ENCODE measurements at regions not wholly inside any gene's neighbourhood (a gene's known extent, or its start where the extent isn't known, plus 50 kb on each side); places are given as distances from the start of the nearest gene placed in this dataset.

GRCh38 chr7:17029150-17029549 lies 147.4 kb upstream of the AGR3 start:
- Histone ChIP-seq H3K27ac (peak overlapping the region; percentile 0), H3K4me1 (peaks cover 26% of the 10 kb centered on the region), H3K9me3 (no peaks in the 10 kb centered on the region), H3K4me3 (no peak overlapping the region), H3K27me3 (ENCODE audit: low read depth) (no peaks in the 10 kb centered on the region), H3K36me3 (no peaks in the 10 kb centered on the region)
- TF ChIP-seq CTCF (IDR thresholded peaks at IDR 0.05): no peak
- DNase-seq (no peak), ATAC-seq (peak; percentile 51 to 73)
- intact Hi-C loops (cut with DNase I): no loop called here

- DNase-seq (no peak), ATAC-seq (no peak)
- Histone ChIP-seq H3K4me3 (no peak overlapping the region), H3K27me3 (ENCODE audit: low read depth) (no peaks in the 10 kb centered on the region), H3K36me3 (no peaks in the 10 kb centered on the region), H3K9me3 (no peaks in the 10 kb centered on the region), H3K4me1 (peaks cover 26% of the 10 kb centered on the region), H3K27ac (no peak overlapping the region)
- intact Hi-C loops (cut with DNase I): no loop called here
- TF ChIP-seq CTCF (IDR thresholded peaks at IDR 0.05): no peak
Observed at GRCh38 chr7:17030559-17030958, 148.8 kb upstream of the AGR3 start.

- no peaks in the 10 kb centered on the region for H3K36me3 ChIP-seq
- H3K4me1 ChIP-seq: peaks cover 18% of the 10 kb centered on the region
- DNase-seq: no peak
- no peak overlapping the region for H3K4me3 ChIP-seq
- intact Hi-C loops (cut with DNase I): no loop called here
- H3K27me3 ChIP-seq (ENCODE audit: low read depth): no peaks in the 10 kb centered on the region
- H3K9me3 ChIP-seq: no peaks in the 10 kb centered on the region
- TF ChIP-seq CTCF (IDR thresholded peaks at IDR 0.05): no peak
- no peak for ATAC-seq
- H3K27ac ChIP-seq: no peak overlapping the region
Observed at GRCh38 chr7:17031906-17032551, 150.2 kb upstream of the AGR3 start.

GRCh38 chr7:17033245-17033644 lies 151.5 kb upstream of the AGR3 start:
- ATAC-seq (peak; percentile 76 to 79), DNase-seq (peak; percentile 66)
- Histone ChIP-seq H3K27ac (no peak overlapping the region), H3K36me3 (no peaks in the 10 kb centered on the region), H3K4me1 (peaks cover 20% of the 10 kb centered on the region), H3K4me3 (no peak overlapping the region), H3K9me3 (no peaks in the 10 kb centered on the region), H3K27me3 (ENCODE audit: low read depth) (no peaks in the 10 kb centered on the region)
- intact Hi-C loops (cut with DNase I): no loop called here
- no peak for TF ChIP-seq CTCF (IDR thresholded peaks at IDR 0.05)

GRCh38 chr7:17036584-17036983 lies 154.8 kb upstream of the AGR3 start:
- intact Hi-C loops (cut with DNase I): no loop called here
- ATAC-seq (no peak), DNase-seq (no peak)
- Histone ChIP-seq H3K27ac (no peak overlapping the region), H3K9me3 (no peaks in the 10 kb centered on the region), H3K27me3 (ENCODE audit: low read depth) (no peaks in the 10 kb centered on the region), H3K4me1 (peaks cover 35% of the 10 kb centered on the region), H3K36me3 (no peaks in the 10 kb centered on the region), H3K4me3 (no peak overlapping the region)
- no peak for TF ChIP-seq CTCF (IDR thresholded peaks at IDR 0.05)

Data from lower lobe of right lung (tissue), 2 donors.